ENCODE measurements at regions not wholly inside any gene's neighbourhood (a gene's known extent, or its start where the extent isn't known, plus 50 kb on each side); places are given as distances from the start of the nearest gene placed in this dataset. TPM values are rescaled to one million over a fixed set of nuclear protein-coding genes. Genes with fewer than 3 reads are reported as not detected.

DNA sequence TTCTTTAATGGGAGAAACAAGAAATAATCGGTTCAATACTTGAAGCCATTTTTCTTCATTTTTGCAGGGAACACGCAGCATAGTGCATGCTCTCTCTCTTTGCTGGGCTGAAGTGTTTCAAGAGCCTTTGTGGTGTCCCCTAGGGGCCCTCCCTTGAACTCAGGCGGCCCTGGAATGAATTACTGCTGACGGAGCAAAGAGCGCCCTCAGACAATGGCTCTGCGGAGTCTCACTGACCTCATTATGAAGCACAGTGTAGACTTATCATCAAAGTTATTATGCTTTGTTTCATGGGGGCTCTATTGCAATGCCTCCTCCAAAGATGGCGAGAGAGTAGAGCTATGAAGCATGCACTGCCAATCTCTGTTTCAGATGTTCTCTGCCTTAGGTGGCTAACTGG lies 64.8 kb upstream of the ADCY2 start:
- Histone ChIP-seq H3K27me3 (ENCODE audit: control insufficient read depth in 2 of 2, insufficient read depth in 2 of 2, low read length in 2 of 2) (no peaks in the 10 kb centered on the region), H3K27ac (ENCODE audit: low read depth in 1 of 2, low read length in 2 of 2) (no peak overlapping the region), H2AFZ (ENCODE audit: insufficient read depth, low read depth, low read length, poor library complexity, severe bottlenecking) (no peak overlapping the region), H3K4me3 (replicated peaks in 1 of 3; ENCODE audit: low read depth in 2 of 3, low read length in 3 of 3) (no peak overlapping the region), H3K36me3 (replicated peaks in 1 of 2; ENCODE audit: control insufficient read depth in 1 of 2, insufficient read depth in 2 of 2, low read length in 2 of 2) (no peaks in the 10 kb centered on the region), H3K4me2 (replicated peaks; ENCODE audit: extremely low read depth, low read length, poor library complexity, severe bottlenecking) (no peak overlapping the region), H3K9ac (ENCODE audit: insufficient read depth, low read length, poor library complexity, severe bottlenecking) (no peak overlapping the region), H3K9me3 (replicated peaks in 1 of 2; ENCODE audit: control insufficient read depth in 1 of 2, insufficient read depth in 1 of 2, low read length in 2 of 2) (peaks cover 0 to 3% of the 10 kb centered on the region in 2 donors), H4K20me1 (ENCODE audit: insufficient read depth, low read length) (no peaks in the 10 kb centered on the region), H3K4me1 (ENCODE audit: control insufficient read depth in 1 of 2, insufficient read depth in 2 of 2, low read length in 2 of 2) (no peaks in the 10 kb centered on the region), H3K79me2 (ENCODE audit: insufficient read depth, low read length) (no peaks in the 10 kb centered on the region)
- H3K27ac Mint-ChIP-seq, result no peak overlapping the region
- 74% methylated on average over 6 of the region's 7 CpGs for WGBS (ENCODE audit: insufficient coverage)
- peaks cover 0 to 2% (median 1%) of the 10 kb centered on the region in 3 donors for H3K27me3 Mint-ChIP-seq (ENCODE audit: low read depth in 3 of 3)
- DNase-seq, result no peak
- no peaks in the 10 kb centered on the region for H3K4me1 Mint-ChIP-seq
- TF ChIP-seq, protein P1, sequence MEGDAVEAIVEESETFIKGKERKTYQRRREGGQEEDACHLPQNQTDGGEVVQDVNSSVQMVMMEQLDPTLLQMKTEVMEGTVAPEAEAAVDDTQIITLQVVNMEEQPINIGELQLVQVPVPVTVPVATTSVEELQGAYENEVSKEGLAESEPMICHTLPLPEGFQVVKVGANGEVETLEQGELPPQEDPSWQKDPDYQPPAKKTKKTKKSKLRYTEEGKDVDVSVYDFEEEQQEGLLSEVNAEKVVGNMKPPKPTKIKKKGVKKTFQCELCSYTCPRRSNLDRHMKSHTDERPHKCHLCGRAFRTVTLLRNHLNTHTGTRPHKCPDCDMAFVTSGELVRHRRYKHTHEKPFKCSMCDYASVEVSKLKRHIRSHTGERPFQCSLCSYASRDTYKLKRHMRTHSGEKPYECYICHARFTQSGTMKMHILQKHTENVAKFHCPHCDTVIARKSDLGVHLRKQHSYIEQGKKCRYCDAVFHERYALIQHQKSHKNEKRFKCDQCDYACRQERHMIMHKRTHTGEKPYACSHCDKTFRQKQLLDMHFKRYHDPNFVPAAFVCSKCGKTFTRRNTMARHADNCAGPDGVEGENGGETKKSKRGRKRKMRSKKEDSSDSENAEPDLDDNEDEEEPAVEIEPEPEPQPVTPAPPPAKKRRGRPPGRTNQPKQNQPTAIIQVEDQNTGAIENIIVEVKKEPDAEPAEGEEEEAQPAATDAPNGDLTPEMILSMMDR (IDR thresholded peaks at IDR 0.05), result no peak
- intact Hi-C loops (cut with micrococcal nuclease), result no loop called here
- H3K4me3 Mint-ChIP-seq, result no peak overlapping the region
- H3K36me3 Mint-ChIP-seq, result no peaks in the 10 kb centered on the region
- peaks cover 0 to 13% (median 3%) of the 10 kb centered on the region in 7 donors for H3K9me3 Mint-ChIP-seq

Small RNA genes lying in the stretch of these regions (small RNA-seq; reads per million reads assigned to genes)
- gene RF00017 (ENCODE audit: insufficient read length, low read depth) (not detected), gene RNA5SP176 (ENCODE audit: insufficient read length, low read depth) (not detected)
